ENCODE measurements at regions not wholly inside any gene's neighbourhood (a gene's known extent, or its start where the extent isn't known, plus 50 kb on each side); places are given as distances from the start of the nearest gene placed in this dataset.

- no peak for TF ChIP-seq POLR2A (IDR thresholded peaks at IDR 0.05)
- TF ChIP-seq CTCF (IDR thresholded peaks at IDR 0.05) = no peak
Observed at GRCh38 chr2:191574232-191574631, 103.7 kb upstream of the NABP1 start.

All from thyroid gland (tissue), 4 donors.